ENCODE measurements at regions not wholly inside any gene's neighbourhood (a gene's known extent, or its start where the extent isn't known, plus 50 kb on each side); places are given as distances from the start of the nearest gene placed in this dataset.

GRCh38 chr10:33410096-33410859, 75.8 kb upstream of the NRP1 start:
- FAIRE-seq (no peak), DNase-seq (ENCODE audit: low read depth) (peak; percentile 15)
- no peak overlapping the region for H3K4me3 ChIP-seq (ENCODE audit: low read depth, low read length)
- no peak for TF ChIP-seq CTCF (IDR thresholded peaks at IDR 0.05; ENCODE audit: insufficient read depth, low read length, severe bottlenecking)
- no peaks in the 10 kb centered on the region for H3K27me3 ChIP-seq (ENCODE audit: control insufficient read depth, insufficient read depth, low read length)
- H3K36me3 ChIP-seq (ENCODE audit: control insufficient read depth, insufficient read depth, low read length): no peaks in the 10 kb centered on the region

GRCh38 chr10:33406596-33406995, 72.1 kb upstream of the NRP1 start:
- no peak for FAIRE-seq
- Histone ChIP-seq H3K4me3 (ENCODE audit: low read depth, low read length) (no peak overlapping the region), H3K27me3 (ENCODE audit: control insufficient read depth, insufficient read depth, low read length) (no peaks in the 10 kb centered on the region), H3K36me3 (ENCODE audit: control insufficient read depth, insufficient read depth, low read length) (no peaks in the 10 kb centered on the region)
- TF ChIP-seq CTCF (IDR thresholded peaks at IDR 0.05; ENCODE audit: insufficient read depth, low read length, severe bottlenecking): no peak
- DNase-seq (ENCODE audit: low read depth): no peak

- FAIRE-seq (no peak), DNase-seq (ENCODE audit: low read depth) (no peak)
- TF ChIP-seq CTCF (IDR thresholded peaks at IDR 0.05; ENCODE audit: insufficient read depth, low read length, severe bottlenecking): no peak
- Histone ChIP-seq H3K4me3 (ENCODE audit: low read depth, low read length) (no peak overlapping the region), H3K36me3 (ENCODE audit: control insufficient read depth, insufficient read depth, low read length) (no peaks in the 10 kb centered on the region), H3K27me3 (ENCODE audit: control insufficient read depth, insufficient read depth, low read length) (no peaks in the 10 kb centered on the region)
Measured at GRCh38 chr10:33402220-33403073, 68.0 kb upstream of the NRP1 start.

- no peak for TF ChIP-seq CTCF (IDR thresholded peaks at IDR 0.05; ENCODE audit: insufficient read depth, low read length, severe bottlenecking)
- DNase-seq (ENCODE audit: low read depth) (no peak), FAIRE-seq (no peak)
- Histone ChIP-seq H3K27me3 (ENCODE audit: control insufficient read depth, insufficient read depth, low read length) (no peaks in the 10 kb centered on the region), H3K36me3 (ENCODE audit: control insufficient read depth, insufficient read depth, low read length) (no peaks in the 10 kb centered on the region), H3K4me3 (ENCODE audit: low read depth, low read length) (no peak overlapping the region)
Measured at GRCh38 chr10:33401300-33401699, 66.8 kb upstream of the NRP1 start.

- Histone ChIP-seq H3K4me3 (ENCODE audit: low read depth, low read length) (no peak overlapping the region), H3K27me3 (ENCODE audit: control insufficient read depth, insufficient read depth, low read length) (no peaks in the 10 kb centered on the region), H3K36me3 (ENCODE audit: control insufficient read depth, insufficient read depth, low read length) (no peaks in the 10 kb centered on the region)
- DNase-seq (ENCODE audit: low read depth) (no peak), FAIRE-seq (no peak)
- TF ChIP-seq CTCF (IDR thresholded peaks at IDR 0.05; ENCODE audit: insufficient read depth, low read length, severe bottlenecking): no peak
Measured at GRCh38 chr10:33398796-33399195, 64.3 kb upstream of the NRP1 start.
